ENCODE measurements at regions not wholly inside any gene's neighbourhood (a gene's known extent, or its start where the extent isn't known, plus 50 kb on each side); places are given as distances from the start of the nearest gene placed in this dataset.

GRCh38 chr10:7007600-7008190, 403.1 kb downstream of the SFMBT2 start:
- TF ChIP-seq CTCF (IDR thresholded peaks at IDR 0.05) (no peak), ZFX (IDR thresholded peaks at IDR 0.05; ENCODE audit: borderline replicate concordance) (no peak)
- no peak overlapping the region for H3K27ac ChIP-seq

GRCh38 chr10:7006566-7006965, 404.3 kb downstream of the SFMBT2 start:
- no peak for TF ChIP-seq CTCF (IDR thresholded peaks at IDR 0.05)
- no peak for TF ChIP-seq ZFX (IDR thresholded peaks at IDR 0.05; ENCODE audit: borderline replicate concordance)

GRCh38 chr10:7003831-7004395, 406.9 kb downstream of the SFMBT2 start:
- H3K27ac ChIP-seq: no peak overlapping the region
- no peak for TF ChIP-seq ZFX (IDR thresholded peaks at IDR 0.05; ENCODE audit: borderline replicate concordance)
- TF ChIP-seq CTCF (IDR thresholded peaks at IDR 0.05): no peak

More at GRCh38 chr10:7006566-7006965, 404.3 kb downstream of the SFMBT2 start:
- H3K27ac ChIP-seq: no peak overlapping the region

GRCh38 chr10:7000061-7000460, 410.8 kb downstream of the SFMBT2 start:
- TF ChIP-seq ZFX (IDR thresholded peaks at IDR 0.05; ENCODE audit: borderline replicate concordance) (no peak), CTCF (IDR thresholded peaks at IDR 0.05) (no peak)
- H3K27ac ChIP-seq: no peak overlapping the region

GRCh38 chr10:6999232-6999925, 411.5 kb downstream of the SFMBT2 start:
- TF ChIP-seq CTCF (IDR thresholded peaks at IDR 0.05) (no peak), ZFX (IDR thresholded peaks at IDR 0.05; ENCODE audit: borderline replicate concordance) (no peak)
- no peak overlapping the region for H3K27ac ChIP-seq

GRCh38 chr10:6997509-6997908, 413.3 kb downstream of the SFMBT2 start:
- H3K27ac ChIP-seq: no peak overlapping the region
- TF ChIP-seq ZFX (IDR thresholded peaks at IDR 0.05; ENCODE audit: borderline replicate concordance) (no peak), CTCF (IDR thresholded peaks at IDR 0.05) (no peak)

GRCh38 chr10:6996431-6996830, 414.4 kb downstream of the SFMBT2 start:
- H3K27ac ChIP-seq: no peak overlapping the region
- TF ChIP-seq ZFX (IDR thresholded peaks at IDR 0.05; ENCODE audit: borderline replicate concordance) (no peak), CTCF (IDR thresholded peaks at IDR 0.05) (no peak)
